SK-N-MC (cell line): ENCODE measurements at regions not wholly inside any gene's neighbourhood (a gene's known extent, or its start where the extent isn't known, plus 50 kb on each side); places are given as distances from the start of the nearest gene placed in this dataset.
A peak's percentile ranks its signal among the peaks of the same experiment; 100 is the strongest.

Experiments used
- DNase-seq: peaks from one replicate; pipeline ENCODE4 v3.0.0-alpha.2; 2011; ENCODE audit warnings: low read depth, low spot score
- H3K27ac ChIP-seq: fragments of 200-600 bp; sonication (generic); 2 replicates; pipeline ENCODE4 v1.5.1; 2016; ENCODE audit warnings: mixed run types
- H3K36me3 ChIP-seq: fragments of 200-600 bp; sonication (generic); 2 replicates; pipeline ENCODE4 v1.6.1; 2017; ENCODE audit warnings: antibody characterized with exemption, low read length, mixed read lengths; ENCODE audit not compliant: insufficient read depth
- H3K4me3 ChIP-seq: fragments of 200-600 bp; sonication (generic); 2 replicates; pipeline ENCODE4 v1.5.1; 2016
- H3K9ac ChIP-seq: fragments of 200-600 bp; sonication (generic); 2 replicates; pipeline ENCODE4 v1.8.0; 2017; ENCODE audit warnings: mixed run types, mixed read lengths; ENCODE audit not compliant: insufficient read length
- H3K9me3 ChIP-seq: fragments of 200-600 bp; sonication (generic); 2 replicates; pipeline ENCODE4 v1.6.1; 2017; ENCODE audit warnings: low read depth, mild to moderate bottlenecking, antibody characterized with exemption, low read length, moderate library complexity, mixed read lengths
- EZH2 ChIP-seq: fragments of 200-600 bp; sonication (generic); IDR thresholded peaks from one replicate; pipeline ENCODE4 v1.6.1; 2017; ENCODE audit warnings: antibody characterized with exemption
- FOXP2 ChIP-seq: optimal IDR thresholded peaks from 2 replicates; pipeline ENCODE3; 2011; ENCODE audit warnings: mild to moderate bottlenecking, moderate library complexity; ENCODE audit not compliant: insufficient read depth; ENCODE audit errors: extremely low read length, control extremely low read depth
- POLR2AphosphoS5 ChIP-seq: IDR thresholded peaks from 2 replicates; pipeline ENCODE4 v1.6.1; 2012; ENCODE audit warnings: mild to moderate bottlenecking, low read depth, low read length, borderline replicate concordance

DNA sequence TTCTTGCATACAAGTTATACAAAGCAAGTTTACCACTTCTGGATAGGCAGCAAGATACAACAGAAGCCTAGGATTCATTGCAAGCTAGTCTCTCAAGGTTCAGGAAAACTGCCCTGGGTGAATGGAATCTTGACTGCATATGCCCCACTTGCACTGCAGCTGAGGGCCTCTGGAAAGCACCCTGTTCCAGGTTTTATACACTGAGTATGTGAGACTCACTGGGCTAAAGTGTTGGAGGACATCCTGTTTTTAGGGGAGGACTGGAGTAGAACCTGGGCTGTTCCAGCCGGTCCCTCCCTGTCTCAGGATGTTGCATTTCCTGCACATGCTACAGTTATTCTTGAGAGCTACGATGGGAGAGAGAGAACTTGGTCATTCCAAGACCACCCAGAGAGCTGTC is 168.5 kb upstream of the NUDT6 start:
- no peak for DNase-seq
- no peak for TF ChIP-seq EZH2
- no peak for TF ChIP-seq FOXP2
- no peak for TF ChIP-seq POLR2AphosphoS5
- Histone ChIP-seq H3K4me3 (no peak overlapping the region), H3K36me3 (peaks cover 9% of the 10 kb centered on the region), H3K27ac (no peak overlapping the region), H3K9ac (no peak overlapping the region), H3K9me3 (no peaks in the 10 kb centered on the region)

DNA sequence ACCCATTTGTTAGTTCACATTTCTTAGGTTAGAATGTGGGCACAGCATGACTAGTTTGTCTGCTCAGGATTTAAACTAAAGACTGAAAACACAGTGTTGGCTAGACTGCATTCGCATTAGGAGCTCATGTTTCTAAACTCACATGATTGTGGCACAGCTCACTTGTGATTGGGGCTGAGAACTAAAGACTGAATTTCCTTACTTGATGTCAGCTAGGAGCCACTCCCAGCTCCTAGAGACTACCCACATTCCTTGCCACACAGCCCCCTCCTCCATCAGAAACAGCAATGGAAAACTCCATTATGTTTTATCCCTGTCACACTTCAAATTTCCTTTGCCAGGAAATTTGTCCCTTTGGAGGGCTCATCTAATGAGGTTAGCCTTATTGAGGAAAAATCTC is 170.2 kb upstream of the NUDT6 start:
- Histone ChIP-seq H3K9me3 (no peaks in the 10 kb centered on the region), H3K36me3 (peaks cover 9% of the 10 kb centered on the region), H3K9ac (no peak overlapping the region), H3K27ac (no peak overlapping the region), H3K4me3 (no peak overlapping the region)
- no peak for DNase-seq
- TF ChIP-seq POLR2AphosphoS5, result no peak
- no peak for TF ChIP-seq FOXP2
- no peak for TF ChIP-seq EZH2

GRCh38 chr4:123093236-123093635 is 170.8 kb upstream of the NUDT6 start:
- Histone ChIP-seq H3K9ac (no peak overlapping the region), H3K36me3 (peaks cover 9% of the 10 kb centered on the region), H3K27ac (no peak overlapping the region), H3K4me3 (no peak overlapping the region), H3K9me3 (no peaks in the 10 kb centered on the region)
- DNase-seq, result no peak
- TF ChIP-seq EZH2, result no peak
- TF ChIP-seq FOXP2, result no peak
- TF ChIP-seq POLR2AphosphoS5, result no peak

- Histone ChIP-seq H3K36me3 (peaks cover 3% of the 10 kb centered on the region; the same call in 1 of the 2 replicates), H3K27ac (no peak overlapping the region), H3K9me3 (no peaks in the 10 kb centered on the region), H3K4me3 (no peak overlapping the region), H3K9ac (no peak overlapping the region)
- DNase-seq, result no peak
- TF ChIP-seq FOXP2 (no peak), POLR2AphosphoS5 (no peak), EZH2 (no peak)
Measured at GRCh38 chr4:123096038-123096437, 173.6 kb upstream of the NUDT6 start.

DNA sequence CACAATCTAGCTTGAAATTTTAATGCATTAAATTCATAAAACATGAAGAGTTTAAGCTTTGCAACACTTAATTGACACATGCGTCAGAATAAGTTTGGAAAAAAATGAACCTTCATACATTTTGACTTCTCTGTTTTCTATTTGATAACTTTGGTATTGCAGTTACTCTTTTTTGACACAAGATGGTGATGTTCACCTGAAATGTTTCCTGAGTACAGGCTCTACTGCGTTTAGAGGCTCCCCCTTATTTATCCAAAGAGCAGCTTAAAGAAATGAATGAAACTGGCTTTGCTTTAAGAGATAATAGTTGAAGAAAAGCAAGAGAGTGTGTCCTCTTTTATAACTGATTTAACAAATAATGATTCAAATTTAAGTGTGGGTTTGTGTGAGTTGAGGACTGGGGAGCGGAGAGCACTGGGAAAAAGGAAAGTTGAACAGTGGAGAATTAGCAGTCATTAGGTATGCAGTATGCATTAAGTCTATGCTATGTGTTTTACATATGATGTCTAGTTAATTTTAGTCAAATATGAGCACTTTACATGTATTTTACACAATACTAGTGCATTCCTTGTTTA is 180.6 kb upstream of the NUDT6 start:
- Histone ChIP-seq H3K9me3 (no peaks in the 10 kb centered on the region), H3K27ac (no peak overlapping the region), H3K9ac (no peak overlapping the region), H3K36me3 (no peaks in the 10 kb centered on the region), H3K4me3 (no peak overlapping the region)
- no peak for TF ChIP-seq POLR2AphosphoS5
- TF ChIP-seq FOXP2, result no peak
- TF ChIP-seq EZH2, result no peak
- DNase-seq, result no peak

- no peak overlapping the region for H3K9ac ChIP-seq
- TF ChIP-seq FOXP2, result no peak
- no peak for TF ChIP-seq POLR2AphosphoS5
- no peak for TF ChIP-seq EZH2
- H3K9me3 ChIP-seq, result no peaks in the 10 kb centered on the region
- H3K27ac ChIP-seq, result peak overlapping the region; percentile 34; the same call in 1 of the 2 replicates
- no peaks in the 10 kb centered on the region for H3K36me3 ChIP-seq
- H3K4me3 ChIP-seq, result no peak overlapping the region
- no peak for DNase-seq
Measured at GRCh38 chr4:123104310-123105025, 182.1 kb upstream of the NUDT6 start.

- no peak overlapping the region for H3K27ac ChIP-seq
Measured at GRCh38 chr4:123105026-123105420, 182.6 kb upstream of the NUDT6 start.

GRCh38 chr4:123106747-123107146 is 184.3 kb upstream of the NUDT6 start:
- TF ChIP-seq EZH2 (no peak), POLR2AphosphoS5 (no peak), FOXP2 (no peak)
- no peak for DNase-seq

More at GRCh38 chr4:123105026-123105420, 182.6 kb upstream of the NUDT6 start:
- TF ChIP-seq FOXP2 (no peak), EZH2 (no peak), POLR2AphosphoS5 (no peak)
- no peak overlapping the region for H3K4me3 ChIP-seq
- H3K36me3 ChIP-seq, result no peaks in the 10 kb centered on the region
- H3K9me3 ChIP-seq, result no peaks in the 10 kb centered on the region
- H3K9ac ChIP-seq, result no peak overlapping the region
- no peak for DNase-seq

More at GRCh38 chr4:123106747-123107146, 184.3 kb upstream of the NUDT6 start:
- no peaks in the 10 kb centered on the region for H3K36me3 ChIP-seq
- no peaks in the 10 kb centered on the region for H3K9me3 ChIP-seq
- H3K9ac ChIP-seq, result no peak overlapping the region
- no peak overlapping the region for H3K27ac ChIP-seq
- H3K4me3 ChIP-seq, result no peak overlapping the region
